GM12878 (cell line): ENCODE measurements at regions not wholly inside any gene's neighbourhood (a gene's known extent, or its start where the extent isn't known, plus 50 kb on each side); places are given as distances from the start of the nearest gene placed in this dataset.

Experiments
- ATAC-seq: fragments of 200-7000 bp; cut with Tn5 transposase; 3 replicates; pipeline ENCODE4 v1.9.1; 2020; ENCODE audit warnings: mild to moderate bottlenecking, moderate library complexity
- BruUV-seq: library from RNA; stranded (reverse); fragments of 400-500 nt; replicated peaks from 2 replicates; lab custom pipeline; 2021; lab: Mats Ljungman, UMichigan
- CTCF ChIA-PET: fragments of 300-600 bp; sonication (Branson Sonifier 250); formaldehyde crosslinking; extraction: SDS; loops from one replicate; lab custom pipeline; 2021; ENCODE audit warnings: inconsistent platforms; lab: Yijun Ruan, JAX
- POLR2A ChIA-PET: fragments of 350-600 bp; formaldehyde crosslinking; extraction: SDS; loops from one replicate; lab custom pipeline; 2021; ENCODE audit warnings: inconsistent platforms; lab: Charles Lee
- RAD21 ChIA-PET: fragments of 300-600 bp; sonication (Branson Sonifier 250); formaldehyde crosslinking; loops from one replicate; lab custom pipeline; 2023; ENCODE audit warnings: antibody characterized with exemption; ENCODE audit not compliant: unreplicated experiment; lab: Charles Lee
- SMC1A ChIA-PET: fragments of 300-600 bp; sonication (Branson Sonifier 250); formaldehyde crosslinking; loops from one replicate; lab custom pipeline; 2023; ENCODE audit not compliant: unreplicated experiment, uncharacterized antibody; lab: Charles Lee
- DNase-seq: peaks from one replicate; pipeline ENCODE4 v3.0.0-alpha.2; 2011; ENCODE audit warnings: low read depth, low spot score
- FAIRE-seq: peaks from 3 replicates; lab custom pipeline; 2011; peaks lifted over from hg19 to GRCh38; lab: Jason Lieb, UNC
- H2AFZ ChIP-seq: 2 replicates; pipeline ENCODE4 v1.6.0; 2011; ENCODE audit warnings: low read depth, low read length, control low read depth; ENCODE audit not compliant: control insufficient read depth
- H3K27ac ChIP-seq: 2 replicates; pipeline ENCODE4 v1.5.1; 2011; ENCODE audit warnings: control low read depth; ENCODE audit not compliant: control insufficient read depth, insufficient read depth
- H3K27me3 ChIP-seq, 2 experiments: replicated peaks in 1 of 2; 2 replicates each; pipeline versions ENCODE4 v1.6.0 to v1.6.1; 2011; ENCODE audit warnings: low read length in 1 of 2; ENCODE audit not compliant: control insufficient read depth in 2 of 2, insufficient read depth in 2 of 2
- H3K36me3 ChIP-seq, 2 experiments: 2 replicates each; pipeline ENCODE4 v1.5.1; 2011; ENCODE audit warnings: low read length in 1 of 2; ENCODE audit not compliant: control insufficient read depth in 2 of 2, insufficient read depth in 2 of 2
- H3K4me1 ChIP-seq: 2 replicates; pipeline ENCODE4 v1.6.1; 2011; ENCODE audit warnings: mild to moderate bottlenecking, low read length, moderate library complexity, mixed read lengths; ENCODE audit not compliant: control insufficient read depth, insufficient read depth
- H3K4me2 ChIP-seq: 2 replicates; pipeline ENCODE4 v1.6.0; 2011; ENCODE audit warnings: control low read depth; ENCODE audit not compliant: control insufficient read depth, insufficient read depth
- H3K4me3 ChIP-seq: fragments of 200-600 bp; sonication (generic); 2 replicates; pipeline ENCODE4 v1.5.1; 2016
- H3K79me2 ChIP-seq: 2 replicates; pipeline ENCODE4 v1.6.0; 2011; ENCODE audit warnings: low read length; ENCODE audit not compliant: control insufficient read depth, insufficient read depth
- H3K9ac ChIP-seq: 2 replicates; pipeline ENCODE4 v1.8.0; 2011; ENCODE audit warnings: low read length, control low read depth, mixed read lengths; ENCODE audit not compliant: control insufficient read depth, insufficient read depth
- H3K9me3 ChIP-seq: replicated peaks from 3 replicates; pipeline ENCODE4 v1.5.1; 2011; ENCODE audit warnings: mild to moderate bottlenecking, low read length; ENCODE audit not compliant: control insufficient read depth, insufficient read depth
- H4K20me1 ChIP-seq: 2 replicates; pipeline ENCODE4 v1.6.0; 2011; ENCODE audit not compliant: control insufficient read depth, insufficient read depth
- EZH2 ChIP-seq: IDR thresholded peaks from 2 replicates; pipeline ENCODE4 v1.6.1; 2012; ENCODE audit warnings: low read depth, mild to moderate bottlenecking, control low read depth, inconsistent platforms, low read length, borderline replicate concordance; ENCODE audit not compliant: control insufficient read depth
- MYC ChIP-seq: IDR thresholded peaks from 2 replicates; pipeline ENCODE4 v1.6.1; 2011; ENCODE audit warnings: mild to moderate bottlenecking, low read length, moderate library complexity, inconsistent platforms; ENCODE audit not compliant: insufficient read depth, insufficient replicate concordance, insufficient read length, severe bottlenecking
- NR2C2 ChIP-seq: IDR thresholded peaks from 2 replicates; pipeline ENCODE4 v1.6.1; 2011; ENCODE audit warnings: borderline replicate concordance, low read depth; ENCODE audit not compliant: control insufficient read depth, insufficient read length
- POLR2AphosphoS5 ChIP-seq: IDR thresholded peaks from 2 replicates; pipeline ENCODE4 v1.6.1; 2011; ENCODE audit warnings: mild to moderate bottlenecking, low read length, inconsistent platforms
- SP1 ChIP-seq: IDR thresholded peaks from one replicate; pipeline ENCODE4 v1.6.1; 2011; ENCODE audit warnings: low read depth, low read length
- TARDBP ChIP-seq: IDR thresholded peaks from 2 replicates; pipeline ENCODE4 v1.6.1; 2016; ENCODE audit warnings: borderline replicate concordance
- WGBS: methylation state at CpG from one replicate; pipeline ENCODE4 v1.1.6; 2016; ENCODE audit warnings: low lambda C conversion rate; ENCODE audit not compliant: insufficient replicate concordance, insufficient coverage; ENCODE audit errors: missing lambda C conversion rate; 5-methylcytosine and 5-hydroxymethylcytosine counted together
- in situ Hi-C: fragments of 300-500 bp; cut with MboI; formaldehyde crosslinking; loops from 9 replicates; pipeline ENCODE4 v1.14.3; 2018; ENCODE audit warnings: mixed read lengths
- intact Hi-C: fragments of 100-400 bp; cut with micrococcal nuclease; formaldehyde crosslinking; loops from one replicate; pipeline ENCODE4 v1.14.2; 2022; ENCODE audit not compliant: unreplicated experiment
- TF ChIP-seq, protein P1 (sequence below): IDR thresholded peaks from 2 replicates; pipeline ENCODE4 v1.6.1; 2011; ENCODE audit warnings: borderline replicate concordance, low read depth, mild to moderate bottlenecking, moderate library complexity, low read length; ENCODE audit not compliant: insufficient read depth, poor library complexity, severe bottlenecking
- TF ChIP-seq, protein P2 (sequence below): fragments of 450-650 bp; IDR thresholded peaks from 2 replicates; pipeline ENCODE4 v1.6.1; 2018; ENCODE audit warnings: mild to moderate bottlenecking, low read depth, moderate library complexity; ENCODE audit not compliant: partially characterized antibody
- TF ChIP-seq, protein P3 (sequence below): fragments of 450-650 bp; IDR thresholded peaks from 2 replicates; pipeline ENCODE4 v1.6.1; 2016; ENCODE audit warnings: mild to moderate bottlenecking, moderate library complexity, borderline replicate concordance
- TF ChIP-seq, protein P4 (sequence below): fragments of 450-650 bp; formaldehyde crosslinking; IDR thresholded peaks from 2 replicates; pipeline ENCODE4 v1.4.0; 2022; ENCODE audit warnings: mild to moderate bottlenecking, moderate library complexity

DNA sequence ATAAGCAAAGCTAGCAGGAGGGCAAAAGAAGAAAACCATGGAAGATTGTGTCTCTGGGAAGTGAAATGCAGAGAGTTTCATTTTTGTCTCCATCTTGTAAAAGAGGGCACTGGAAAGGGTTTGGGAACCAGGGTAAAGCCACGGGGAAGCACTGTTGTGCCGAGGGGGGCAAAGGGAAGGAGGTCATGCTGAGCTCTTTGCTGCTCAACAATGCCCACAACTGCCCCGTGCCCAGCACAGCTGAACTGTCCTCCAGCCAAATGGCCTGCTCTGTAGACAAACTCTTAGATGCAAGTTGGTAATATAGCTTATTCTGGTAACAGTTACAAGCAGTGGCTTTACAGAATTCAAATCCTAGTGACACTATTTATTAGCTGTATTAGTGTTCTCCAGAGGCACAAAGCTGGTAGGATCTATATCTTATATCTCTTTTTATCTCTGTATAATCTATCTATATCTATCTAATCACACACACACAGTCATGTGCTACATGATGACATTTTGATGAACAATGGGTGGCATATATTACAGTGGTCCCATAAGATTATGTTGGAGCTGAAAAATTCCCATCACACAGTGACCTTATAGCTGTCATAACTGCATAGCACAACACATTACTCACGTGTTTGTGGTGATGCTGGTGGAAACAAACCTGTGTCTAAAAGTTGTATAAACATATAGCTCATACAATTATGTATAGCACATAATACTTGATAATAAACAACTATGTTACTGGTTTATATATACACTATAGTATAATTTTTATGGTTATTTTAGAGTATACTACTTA, 203.4 kb upstream of the DDHD1 start:
- Histone ChIP-seq H3K27me3 (no peaks in the 10 kb centered on the region), H2AFZ (no peak overlapping the region), H3K27ac (no peak overlapping the region), H4K20me1 (no peaks in the 10 kb centered on the region), H3K9ac (no peak overlapping the region), H3K36me3 (no peaks in the 10 kb centered on the region), H3K4me2 (no peak overlapping the region), H3K79me2 (no peaks in the 10 kb centered on the region), H3K4me3 (no peak overlapping the region), H3K4me1 (no peaks in the 10 kb centered on the region; the same call in 1 of the 2 replicates), H3K9me3 (no peaks in the 10 kb centered on the region; the same call in 2 of the 3 replicates)
- 14% methylated on average over 4 of the region's 4 CpGs for WGBS
- ChIA-PET CTCF (interaction anchor here (0.9 to 1.4 kb wide), 2 partner anchors 9 to 12 kb away, joined by 3 to 4 read pairs; no protein-coding TSS in a partner anchor), RAD21 (no interaction called here), SMC1A (interaction anchor here (0.6 to 1.5 kb wide), 4 partner anchors 8 to 469 kb away, joined by 3 to 4 read pairs (median 4); no protein-coding TSS in a partner anchor), POLR2A (no interaction called here)
- no peak for FAIRE-seq
- ATAC-seq, result no peak
- intact Hi-C loops (no loop called here), in situ Hi-C loops (no loop called here)
- BruUV-seq, result no TSS peak
- no peak for DNase-seq
- TF ChIP-seq, protein P1, sequence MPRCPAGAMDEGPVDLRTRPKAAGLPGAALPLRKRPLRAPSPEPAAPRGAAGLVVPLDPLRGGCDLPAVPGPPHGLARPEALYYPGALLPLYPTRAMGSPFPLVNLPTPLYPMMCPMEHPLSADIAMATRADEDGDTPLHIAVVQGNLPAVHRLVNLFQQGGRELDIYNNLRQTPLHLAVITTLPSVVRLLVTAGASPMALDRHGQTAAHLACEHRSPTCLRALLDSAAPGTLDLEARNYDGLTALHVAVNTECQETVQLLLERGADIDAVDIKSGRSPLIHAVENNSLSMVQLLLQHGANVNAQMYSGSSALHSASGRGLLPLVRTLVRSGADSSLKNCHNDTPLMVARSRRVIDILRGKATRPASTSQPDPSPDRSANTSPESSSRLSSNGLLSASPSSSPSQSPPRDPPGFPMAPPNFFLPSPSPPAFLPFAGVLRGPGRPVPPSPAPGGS, result no peak
- TF ChIP-seq SP1, result no peak
- no peak for TF ChIP-seq MYC
- TF ChIP-seq POLR2AphosphoS5, result no peak
- TF ChIP-seq EZH2, result no peak
- no peak for TF ChIP-seq NR2C2
- TF ChIP-seq, protein P2, sequence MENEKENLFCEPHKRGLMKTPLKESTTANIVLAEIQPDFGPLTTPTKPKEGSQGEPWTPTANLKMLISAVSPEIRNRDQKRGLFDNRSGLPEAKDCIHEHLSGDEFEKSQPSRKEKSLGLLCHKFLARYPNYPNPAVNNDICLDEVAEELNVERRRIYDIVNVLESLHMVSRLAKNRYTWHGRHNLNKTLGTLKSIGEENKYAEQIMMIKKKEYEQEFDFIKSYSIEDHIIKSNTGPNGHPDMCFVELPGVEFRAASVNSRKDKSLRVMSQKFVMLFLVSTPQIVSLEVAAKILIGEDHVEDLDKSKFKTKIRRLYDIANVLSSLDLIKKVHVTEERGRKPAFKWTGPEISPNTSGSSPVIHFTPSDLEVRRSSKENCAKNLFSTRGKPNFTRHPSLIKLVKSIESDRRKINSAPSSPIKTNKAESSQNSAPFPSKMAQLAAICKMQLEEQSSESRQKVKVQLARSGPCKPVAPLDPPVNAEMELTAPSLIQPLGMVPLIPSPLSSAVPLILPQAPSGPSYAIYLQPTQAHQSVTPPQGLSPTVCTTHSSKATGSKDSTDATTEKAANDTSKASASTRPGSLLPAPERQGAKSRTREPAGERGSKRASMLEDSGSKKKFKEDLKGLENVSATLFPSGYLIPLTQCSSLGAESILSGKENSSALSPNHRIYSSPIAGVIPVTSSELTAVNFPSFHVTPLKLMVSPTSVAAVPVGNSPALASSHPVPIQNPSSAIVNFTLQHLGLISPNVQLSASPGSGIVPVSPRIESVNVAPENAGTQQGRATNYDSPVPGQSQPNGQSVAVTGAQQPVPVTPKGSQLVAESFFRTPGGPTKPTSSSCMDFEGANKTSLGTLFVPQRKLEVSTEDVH, result no peak
- TF ChIP-seq, protein P3, sequence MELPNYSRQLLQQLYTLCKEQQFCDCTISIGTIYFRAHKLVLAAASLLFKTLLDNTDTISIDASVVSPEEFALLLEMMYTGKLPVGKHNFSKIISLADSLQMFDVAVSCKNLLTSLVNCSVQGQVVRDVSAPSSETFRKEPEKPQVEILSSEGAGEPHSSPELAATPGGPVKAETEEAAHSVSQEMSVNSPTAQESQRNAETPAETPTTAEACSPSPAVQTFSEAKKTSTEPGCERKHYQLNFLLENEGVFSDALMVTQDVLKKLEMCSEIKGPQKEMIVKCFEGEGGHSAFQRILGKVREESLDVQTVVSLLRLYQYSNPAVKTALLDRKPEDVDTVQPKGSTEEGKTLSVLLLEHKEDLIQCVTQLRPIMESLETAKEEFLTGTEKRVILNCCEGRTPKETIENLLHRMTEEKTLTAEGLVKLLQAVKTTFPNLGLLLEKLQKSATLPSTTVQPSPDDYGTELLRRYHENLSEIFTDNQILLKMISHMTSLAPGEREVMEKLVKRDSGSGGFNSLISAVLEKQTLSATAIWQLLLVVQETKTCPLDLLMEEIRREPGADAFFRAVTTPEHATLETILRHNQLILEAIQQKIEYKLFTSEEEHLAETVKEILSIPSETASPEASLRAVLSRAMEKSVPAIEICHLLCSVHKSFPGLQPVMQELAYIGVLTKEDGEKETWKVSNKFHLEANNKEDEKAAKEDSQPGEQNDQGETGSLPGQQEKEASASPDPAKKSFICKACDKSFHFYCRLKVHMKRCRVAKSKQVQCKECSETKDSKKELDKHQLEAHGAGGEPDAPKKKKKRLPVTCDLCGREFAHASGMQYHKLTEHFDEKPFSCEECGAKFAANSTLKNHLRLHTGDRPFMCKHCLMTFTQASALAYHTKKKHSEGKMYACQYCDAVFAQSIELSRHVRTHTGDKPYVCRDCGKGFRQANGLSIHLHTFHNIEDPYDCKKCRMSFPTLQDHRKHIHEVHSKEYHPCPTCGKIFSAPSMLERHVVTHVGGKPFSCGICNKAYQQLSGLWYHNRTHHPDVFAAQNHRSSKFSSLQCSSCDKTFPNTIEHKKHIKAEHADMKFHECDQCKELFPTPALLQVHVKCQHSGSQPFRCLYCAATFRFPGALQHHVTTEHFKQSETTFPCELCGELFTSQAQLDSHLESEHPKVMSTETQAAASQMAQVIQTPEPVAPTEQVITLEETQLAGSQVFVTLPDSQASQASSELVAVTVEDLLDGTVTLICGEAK, result no peak
- TF ChIP-seq, protein P4, sequence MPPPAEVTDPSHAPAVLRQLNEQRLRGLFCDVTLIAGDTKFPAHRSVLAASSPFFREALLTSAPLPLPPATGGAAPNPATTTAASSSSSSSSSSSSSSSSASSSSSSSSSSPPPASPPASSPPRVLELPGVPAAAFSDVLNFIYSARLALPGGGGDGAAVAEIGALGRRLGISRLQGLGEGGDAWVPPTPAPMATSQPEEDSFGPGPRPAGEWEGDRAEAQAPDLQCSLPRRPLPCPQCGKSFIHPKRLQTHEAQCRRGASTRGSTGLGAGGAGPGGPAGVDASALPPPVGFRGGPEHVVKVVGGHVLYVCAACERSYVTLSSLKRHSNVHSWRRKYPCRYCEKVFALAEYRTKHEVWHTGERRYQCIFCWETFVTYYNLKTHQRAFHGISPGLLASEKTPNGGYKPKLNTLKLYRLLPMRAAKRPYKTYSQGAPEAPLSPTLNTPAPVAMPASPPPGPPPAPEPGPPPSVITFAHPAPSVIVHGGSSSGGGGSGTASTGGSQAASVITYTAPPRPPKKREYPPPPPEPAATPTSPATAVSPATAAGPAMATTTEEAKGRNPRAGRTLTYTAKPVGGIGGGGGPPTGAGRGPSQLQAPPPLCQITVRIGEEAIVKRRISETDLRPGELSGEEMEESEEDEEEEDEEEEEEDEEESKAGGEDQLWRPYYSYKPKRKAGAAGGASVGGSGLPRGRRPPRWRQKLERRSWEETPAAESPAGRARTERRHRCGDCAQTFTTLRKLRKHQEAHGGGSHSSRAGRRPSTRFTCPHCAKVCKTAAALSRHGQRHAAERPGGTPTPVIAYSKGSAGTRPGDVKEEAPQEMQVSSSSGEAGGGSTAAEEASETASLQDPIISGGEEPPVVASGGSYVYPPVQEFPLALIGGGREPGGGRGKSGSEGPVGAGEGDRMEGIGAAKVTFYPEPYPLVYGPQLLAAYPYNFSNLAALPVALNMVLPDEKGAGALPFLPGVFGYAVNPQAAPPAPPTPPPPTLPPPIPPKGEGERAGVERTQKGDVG (CRISPR knock-in tag), result no peak
- no peak for TF ChIP-seq TARDBP
